ENCODE measurements at regions not wholly inside any gene's neighbourhood (a gene's known extent, or its start where the extent isn't known, plus 50 kb on each side); places are given as distances from the start of the nearest gene placed in this dataset.
A peak's percentile ranks its signal among the peaks of the same experiment; 100 is the strongest.

- TF ChIP-seq CTCF (IDR thresholded peaks at IDR 0.05): no peak
- Histone ChIP-seq H3K9me3 (no peaks in the 10 kb centered on the region), H3K27me3 (ENCODE audit: insufficient read depth in 3 of 3, low read length in 2 of 3) (no peaks in the 10 kb centered on the region), H3K27ac (no peak overlapping the region), H3K4me3 (no peak overlapping the region), H3K4me1 (peaks cover 19% of the 10 kb centered on the region), H3K36me3 (ENCODE audit: insufficient read depth in 1 of 2, low read depth in 1 of 2) (no peaks in the 10 kb centered on the region)
- DNase-seq (no peak), ATAC-seq (no peak)
- intact Hi-C loops (cut with DNase I): no loop called here
- WGBS, 3 donors: 93 to 98% (median 95%) methylated on average over 3 of the region's 3 CpGs
These were observed 58.9 kb downstream of the ARF6 start for GRCh38 chr14:49951691-49952345.

DNA sequence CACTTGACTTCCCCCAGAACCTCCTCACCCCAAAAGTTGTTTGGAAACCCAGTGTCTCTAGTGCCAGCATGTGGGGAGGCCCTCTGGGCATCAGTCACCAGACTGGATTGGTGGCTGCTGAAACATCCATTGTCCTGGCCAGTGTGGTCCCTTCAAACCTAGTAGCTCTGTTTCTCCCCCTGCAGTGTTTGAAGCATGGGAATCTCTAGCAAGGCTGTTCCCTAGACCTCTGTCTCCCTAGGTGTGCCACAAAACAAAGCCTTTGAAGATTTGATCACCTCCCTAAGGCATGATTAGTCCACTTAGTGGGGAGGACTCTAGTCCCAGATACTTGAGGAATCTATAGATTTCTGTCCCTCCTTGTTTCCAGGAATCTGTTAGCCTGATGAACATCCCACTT lies 60.3 kb downstream of the ARF6 start:
- no peaks in the 10 kb centered on the region for H3K9me3 ChIP-seq
- no peak overlapping the region for H3K4me3 ChIP-seq
- peaks cover 19% of the 10 kb centered on the region for H3K4me1 ChIP-seq
- H3K27me3 ChIP-seq (ENCODE audit: insufficient read depth in 3 of 3, low read length in 2 of 3): no peaks in the 10 kb centered on the region
- intact Hi-C loops (cut with DNase I): no loop called here
- no peaks in the 10 kb centered on the region for H3K36me3 ChIP-seq (ENCODE audit: insufficient read depth in 1 of 2, low read depth in 1 of 2)
- H3K27ac ChIP-seq: no peak overlapping the region
- no peak for DNase-seq
- ATAC-seq: no peak
- no peak for TF ChIP-seq CTCF (IDR thresholded peaks at IDR 0.05)

DNA sequence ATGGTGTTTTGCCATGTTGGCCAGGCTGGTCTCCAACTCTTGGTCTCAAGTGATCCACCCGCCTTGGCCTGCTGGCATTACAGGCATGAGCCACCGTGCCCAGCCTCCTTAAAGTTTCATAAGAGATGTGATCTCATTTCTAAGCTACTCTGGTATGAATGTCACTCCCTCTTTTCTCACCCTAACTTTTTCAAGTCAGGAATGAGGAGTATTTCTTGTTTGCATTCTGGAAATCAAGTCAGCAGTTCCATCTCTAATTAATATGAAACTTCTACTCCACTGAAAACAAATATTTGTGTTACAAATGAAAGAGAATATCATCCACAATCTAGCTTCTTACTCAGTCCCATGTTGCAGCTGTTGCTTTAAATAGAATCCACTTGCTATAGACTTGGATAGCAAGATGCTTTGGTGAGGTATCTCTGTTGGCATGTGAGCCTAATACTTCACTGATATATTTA lies 61.3 kb downstream of the ARF6 start:
- Histone ChIP-seq H3K27me3 (ENCODE audit: insufficient read depth in 3 of 3, low read length in 2 of 3) (no peaks in the 10 kb centered on the region), H3K4me1 (peaks cover 19% of the 10 kb centered on the region), H3K9me3 (no peaks in the 10 kb centered on the region), H3K27ac (peak overlapping the region; percentile 67), H3K4me3 (no peak overlapping the region), H3K36me3 (ENCODE audit: insufficient read depth in 1 of 2, low read depth in 1 of 2) (no peaks in the 10 kb centered on the region)
- intact Hi-C loops (cut with DNase I): no loop called here
- 28 to 49% (median 37%) methylated on average over 2 of the region's 2 CpGs for WGBS, 3 donors
- TF ChIP-seq CTCF (IDR thresholded peaks at IDR 0.05): no peak
- peak; percentile 84 to 95 (median 92) for ATAC-seq
- peak; percentile 28 to 56 for DNase-seq

DNA sequence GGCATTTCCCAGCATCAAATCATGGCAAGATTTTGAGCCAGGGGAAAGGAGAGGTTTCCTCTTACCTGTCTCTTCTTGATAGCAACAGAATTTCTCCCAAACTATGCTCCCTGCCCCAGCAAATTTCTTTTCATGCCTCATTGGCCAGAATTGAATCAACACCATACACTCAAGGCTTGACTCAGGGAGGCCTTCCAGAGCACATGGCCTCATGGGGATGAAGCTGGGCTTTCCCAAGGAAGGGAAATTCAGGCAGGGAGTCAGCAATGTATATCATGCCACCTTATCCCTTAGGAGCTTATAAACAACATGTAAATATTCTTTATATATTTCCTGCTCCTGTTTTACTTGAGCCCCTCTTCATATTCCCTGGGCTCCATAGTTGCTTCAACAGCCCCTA lies 62.1 kb downstream of the ARF6 start:
- Histone ChIP-seq H3K4me3 (no peak overlapping the region), H3K27ac (peak overlapping the region; percentile 67), H3K4me1 (peaks cover 19% of the 10 kb centered on the region), H3K27me3 (ENCODE audit: insufficient read depth in 3 of 3, low read length in 2 of 3) (no peaks in the 10 kb centered on the region), H3K9me3 (no peaks in the 10 kb centered on the region), H3K36me3 (ENCODE audit: insufficient read depth in 1 of 2, low read depth in 1 of 2) (no peaks in the 10 kb centered on the region)
- ATAC-seq: no peak
- no peak for DNase-seq
- intact Hi-C loops (cut with DNase I): no loop called here
- no peak for TF ChIP-seq CTCF (IDR thresholded peaks at IDR 0.05)
